Neural cell (in vitro differentiated cells): ENCODE measurements at regions not wholly inside any gene's neighbourhood (a gene's known extent, or its start where the extent isn't known, plus 50 kb on each side); places are given as distances from the start of the nearest gene placed in this dataset.

Source experiments
- H2AFZ ChIP-seq: fragments of 200-600, 300-800 bp; sonication (generic), shearing (Covaris generic); 2 replicates; pipeline ENCODE4 v1.6.0; 2014; ENCODE audit warnings: low read depth, mild to moderate bottlenecking, antibody characterized with exemption, low read length, moderate library complexity
- H3F3A ChIP-seq: fragments of 200-600 bp; shearing (Covaris generic); 2 replicates; pipeline ENCODE4 v1.6.1; 2016; ENCODE audit warnings: mild to moderate bottlenecking, moderate library complexity, mixed read lengths, antibody characterized with exemption, low read length; ENCODE audit not compliant: insufficient read depth, poor library complexity, severe bottlenecking
- H3K27ac ChIP-seq: fragments of 200-600, 300-800 bp; sonication (generic), shearing (Covaris generic); 2 replicates; pipeline ENCODE4 v1.5.1; 2014; ENCODE audit warnings: mild to moderate bottlenecking, low read length, moderate library complexity
- H3K27me3 ChIP-seq: fragments of 300-800, 200-600 bp; sonication (generic), shearing (Covaris generic); 2 replicates; pipeline ENCODE4 v1.6.0; 2014; ENCODE audit warnings: mild to moderate bottlenecking, low read depth, low read length, moderate library complexity; ENCODE audit not compliant: insufficient read depth
- H3K36me3 ChIP-seq: fragments of 300-800, 200-600 bp; sonication (generic), shearing (Covaris generic); 2 replicates; pipeline ENCODE4 v1.5.1; 2014; ENCODE audit warnings: mild to moderate bottlenecking, antibody characterized with exemption, low read length, moderate library complexity; ENCODE audit not compliant: insufficient read depth
- H3K4me2 ChIP-seq: fragments of 300-800, 200-600 bp; sonication (generic), shearing (Covaris generic); 2 replicates; pipeline ENCODE4 v1.6.0; 2014; ENCODE audit warnings: mild to moderate bottlenecking, low read length
- H3K4me3 ChIP-seq: fragments of 300-800, 200-600 bp; sonication (generic), shearing (Covaris generic); 2 replicates; pipeline ENCODE4 v1.5.1; 2014; ENCODE audit warnings: mild to moderate bottlenecking, low read length, moderate library complexity
- H3K79me2 ChIP-seq: fragments of 200-600 bp; shearing (Covaris generic); replicated peaks from 2 replicates; pipeline ENCODE4 v1.6.0; 2014; ENCODE audit warnings: mild to moderate bottlenecking, low read length, moderate library complexity; ENCODE audit not compliant: insufficient read depth
- H3K9ac ChIP-seq: fragments of 300-800, 200-600 bp; sonication (generic), shearing (Covaris generic); 2 replicates; pipeline ENCODE4 v1.6.1; 2016; ENCODE audit warnings: mild to moderate bottlenecking, low read length, mixed read lengths
- H3K9me2 ChIP-seq: fragments of 200-600 bp; shearing (Covaris generic); 2 replicates; pipeline ENCODE4 v1.6.1; 2016; ENCODE audit warnings: mild to moderate bottlenecking, low read length, mixed read lengths; ENCODE audit not compliant: insufficient read depth
- H3K9me3 ChIP-seq: fragments of 200-600, 300-800 bp; sonication (generic), shearing (Covaris generic); 2 replicates; pipeline ENCODE4 v1.6.1; 2016; ENCODE audit warnings: mild to moderate bottlenecking, mixed run types, low read length, moderate library complexity, mixed read lengths
- H4K20me1 ChIP-seq: fragments of 200-600 bp; shearing (Covaris generic); 2 replicates; pipeline ENCODE4 v1.6.1; 2016; ENCODE audit warnings: mild to moderate bottlenecking, mixed run types; ENCODE audit not compliant: insufficient read depth
- CTCF ChIP-seq: fragments of 450-650 bp; IDR thresholded peaks from 2 replicates; pipeline ENCODE4 v1.5.1; 2014; ENCODE audit warnings: antibody characterized with exemption, mild to moderate bottlenecking, moderate library complexity; ENCODE audit not compliant: poor library complexity, severe bottlenecking
- EP300 ChIP-seq: fragments of 450-650 bp; conservative IDR thresholded peaks from 2 replicates; pipeline ENCODE4 v1.6.1; 2014; ENCODE audit warnings: antibody characterized with exemption, mild to moderate bottlenecking, moderate library complexity; ENCODE audit not compliant: poor library complexity, severe bottlenecking
- EZH2 ChIP-seq: fragments of 200-600, 300-800 bp; shearing (Covaris generic), sonication (generic); IDR thresholded peaks from 2 replicates; pipeline ENCODE4 v1.6.1; 2014; ENCODE audit warnings: antibody characterized with exemption, low read length, borderline replicate concordance, mild to moderate bottlenecking; ENCODE audit not compliant: insufficient read depth, poor library complexity, severe bottlenecking
- MXI1 ChIP-seq: fragments of 450-650 bp; conservative IDR thresholded peaks from 2 replicates; pipeline ENCODE4 v1.6.1; 2014; ENCODE audit warnings: antibody characterized with exemption, mild to moderate bottlenecking; ENCODE audit not compliant: poor library complexity, severe bottlenecking
- POLR2AphosphoS5 ChIP-seq: IDR thresholded peaks from 2 replicates; pipeline ENCODE4 v1.6.1; 2012
- RAD21 ChIP-seq: fragments of 450-650 bp; conservative IDR thresholded peaks from 2 replicates; pipeline ENCODE4 v1.6.1; 2014; ENCODE audit warnings: antibody characterized with exemption, mild to moderate bottlenecking, moderate library complexity
- REST ChIP-seq: IDR thresholded peaks from 2 replicates; pipeline ENCODE4 v1.6.1; 2012; ENCODE audit warnings: borderline replicate concordance
- SMC3 ChIP-seq: fragments of 450-650 bp; conservative IDR thresholded peaks from 2 replicates; pipeline ENCODE4 v1.6.1; 2014; ENCODE audit warnings: antibody characterized with exemption, mild to moderate bottlenecking, moderate library complexity; ENCODE audit not compliant: poor library complexity
- TAF1 ChIP-seq: IDR thresholded peaks from 2 replicates; pipeline ENCODE4 v1.6.1; 2012; ENCODE audit warnings: low read depth

GRCh38 chr3:74891312-74891711 is 276.9 kb upstream of the CNTN3 start:
- Histone ChIP-seq H3K79me2 (no peaks in the 10 kb centered on the region), H4K20me1 (no peaks in the 10 kb centered on the region), H3K9ac (no peak overlapping the region), H3K4me3 (no peak overlapping the region), H3K9me2 (no peaks in the 10 kb centered on the region), H3F3A (no peaks in the 10 kb centered on the region), H3K36me3 (no peaks in the 10 kb centered on the region), H2AFZ (no peak overlapping the region), H3K9me3 (no peaks in the 10 kb centered on the region), H3K4me2 (no peak overlapping the region), H3K27me3 (no peaks in the 10 kb centered on the region), H3K27ac (no peak overlapping the region)
- TF ChIP-seq TAF1 (no peak), EZH2 (no peak), RAD21 (no peak), SMC3 (no peak), EP300 (no peak), POLR2AphosphoS5 (no peak), CTCF (no peak), REST (no peak), MXI1 (no peak)

GRCh38 chr3:74883690-74884089 is 269.2 kb upstream of the CNTN3 start:
- H3K27me3 ChIP-seq, result no peaks in the 10 kb centered on the region
- peaks cover 5% of the 10 kb centered on the region for H3F3A ChIP-seq
- no peak overlapping the region for H3K27ac ChIP-seq
- no peaks in the 10 kb centered on the region for H3K36me3 ChIP-seq
- H3K9me3 ChIP-seq, result no peaks in the 10 kb centered on the region
- no peaks in the 10 kb centered on the region for H3K9me2 ChIP-seq
- no peak overlapping the region for H3K4me2 ChIP-seq
- H4K20me1 ChIP-seq, result no peaks in the 10 kb centered on the region
- no peak overlapping the region for H3K4me3 ChIP-seq
- H3K9ac ChIP-seq, result no peak overlapping the region
- no peaks in the 10 kb centered on the region for H3K79me2 ChIP-seq
- TF ChIP-seq TAF1 (no peak), EP300 (no peak), MXI1 (no peak), CTCF (no peak), RAD21 (no peak), EZH2 (no peak), POLR2AphosphoS5 (no peak), SMC3 (no peak), REST (no peak)
- no peak overlapping the region for H2AFZ ChIP-seq
